GM12878 (cell line): ENCODE measurements at regions not wholly inside any gene's neighbourhood (a gene's known extent, or its start where the extent isn't known, plus 50 kb on each side); places are given as distances from the start of the nearest gene placed in this dataset.

Experiments
- ATAC-seq: fragments of 200-7000 bp; cut with Tn5 transposase; 3 replicates; pipeline ENCODE4 v1.9.1; 2020; ENCODE audit warnings: mild to moderate bottlenecking, moderate library complexity
- BruUV-seq: library from RNA; stranded (reverse); fragments of 400-500 nt; replicated peaks from 2 replicates; lab custom pipeline; 2021; lab: Mats Ljungman, UMichigan
- CTCF ChIA-PET: fragments of 300-600 bp; sonication (Branson Sonifier 250); formaldehyde crosslinking; extraction: SDS; loops from one replicate; lab custom pipeline; 2021; ENCODE audit warnings: inconsistent platforms; lab: Yijun Ruan, JAX
- POLR2A ChIA-PET: fragments of 350-600 bp; formaldehyde crosslinking; extraction: SDS; loops from one replicate; lab custom pipeline; 2021; ENCODE audit warnings: inconsistent platforms; lab: Charles Lee
- RAD21 ChIA-PET: fragments of 300-600 bp; sonication (Branson Sonifier 250); formaldehyde crosslinking; loops from one replicate; lab custom pipeline; 2023; ENCODE audit warnings: antibody characterized with exemption; ENCODE audit not compliant: unreplicated experiment; lab: Charles Lee
- SMC1A ChIA-PET: fragments of 300-600 bp; sonication (Branson Sonifier 250); formaldehyde crosslinking; loops from one replicate; lab custom pipeline; 2023; ENCODE audit not compliant: unreplicated experiment, uncharacterized antibody; lab: Charles Lee
- DNase-seq: peaks from one replicate; pipeline ENCODE4 v3.0.0-alpha.2; 2011; ENCODE audit warnings: low read depth, low spot score
- FAIRE-seq: peaks from 3 replicates; lab custom pipeline; 2011; peaks lifted over from hg19 to GRCh38; lab: Jason Lieb, UNC
- H2AFZ ChIP-seq: 2 replicates; pipeline ENCODE4 v1.6.0; 2011; ENCODE audit warnings: low read depth, low read length, control low read depth; ENCODE audit not compliant: control insufficient read depth
- H3K27ac ChIP-seq: 2 replicates; pipeline ENCODE4 v1.5.1; 2011; ENCODE audit warnings: control low read depth; ENCODE audit not compliant: control insufficient read depth, insufficient read depth
- H3K27me3 ChIP-seq, 2 experiments: replicated peaks in 1 of 2; 2 replicates each; pipeline versions ENCODE4 v1.6.0 to v1.6.1; 2011; ENCODE audit warnings: low read length in 1 of 2; ENCODE audit not compliant: control insufficient read depth in 2 of 2, insufficient read depth in 2 of 2
- H3K36me3 ChIP-seq, 2 experiments: 2 replicates each; pipeline ENCODE4 v1.5.1; 2011; ENCODE audit warnings: low read length in 1 of 2; ENCODE audit not compliant: control insufficient read depth in 2 of 2, insufficient read depth in 2 of 2
- H3K4me1 ChIP-seq: 2 replicates; pipeline ENCODE4 v1.6.1; 2011; ENCODE audit warnings: mild to moderate bottlenecking, low read length, moderate library complexity, mixed read lengths; ENCODE audit not compliant: control insufficient read depth, insufficient read depth
- H3K4me2 ChIP-seq: 2 replicates; pipeline ENCODE4 v1.6.0; 2011; ENCODE audit warnings: control low read depth; ENCODE audit not compliant: control insufficient read depth, insufficient read depth
- H3K4me3 ChIP-seq: fragments of 200-600 bp; sonication (generic); 2 replicates; pipeline ENCODE4 v1.5.1; 2016
- H3K79me2 ChIP-seq: 2 replicates; pipeline ENCODE4 v1.6.0; 2011; ENCODE audit warnings: low read length; ENCODE audit not compliant: control insufficient read depth, insufficient read depth
- H3K9ac ChIP-seq: 2 replicates; pipeline ENCODE4 v1.8.0; 2011; ENCODE audit warnings: low read length, control low read depth, mixed read lengths; ENCODE audit not compliant: control insufficient read depth, insufficient read depth
- H3K9me3 ChIP-seq: replicated peaks from 3 replicates; pipeline ENCODE4 v1.5.1; 2011; ENCODE audit warnings: mild to moderate bottlenecking, low read length; ENCODE audit not compliant: control insufficient read depth, insufficient read depth
- H4K20me1 ChIP-seq: 2 replicates; pipeline ENCODE4 v1.6.0; 2011; ENCODE audit not compliant: control insufficient read depth, insufficient read depth
- ATF2 ChIP-seq: IDR thresholded peaks from 2 replicates; pipeline ENCODE4 v1.6.1; 2012; ENCODE audit warnings: low read length, inconsistent platforms
- CHD4 ChIP-seq: fragments of 200-600 bp; sonication (generic); IDR thresholded peaks from 2 replicates; pipeline ENCODE4 v1.6.1; 2016; ENCODE audit warnings: mild to moderate bottlenecking
- GATAD2B ChIP-seq: fragments of 450-650 bp; conservative IDR thresholded peaks from 2 replicates; pipeline ENCODE4 v1.6.1; 2017; ENCODE audit warnings: low read depth, mild to moderate bottlenecking, moderate library complexity
- NKRF ChIP-seq: fragments of 450-650 bp; conservative IDR thresholded peaks from 2 replicates; pipeline ENCODE4 v1.6.1; 2017; ENCODE audit warnings: mild to moderate bottlenecking, moderate library complexity
- NRF1 ChIP-seq: conservative IDR thresholded peaks from 2 replicates; pipeline ENCODE4 v1.6.1; 2011; ENCODE audit warnings: mild to moderate bottlenecking, low read depth, low read length, improper control_type of control experiment
- SUPT20H ChIP-seq: IDR thresholded peaks from 2 replicates; pipeline ENCODE4 v1.6.1; 2011; ENCODE audit warnings: low read depth, mild to moderate bottlenecking, low read length, moderate library complexity, borderline replicate concordance; ENCODE audit not compliant: control insufficient read depth
- YBX1 ChIP-seq: fragments of 450-650 bp; IDR thresholded peaks from 2 replicates; pipeline ENCODE4 v1.6.1; 2016; ENCODE audit warnings: antibody characterized with exemption
- ZBTB33 ChIP-seq: fragments of 450-650 bp; IDR thresholded peaks from 2 replicates; pipeline ENCODE4 v1.6.1; 2017; ENCODE audit warnings: mild to moderate bottlenecking
- ZNF217 ChIP-seq: fragments of 450-650 bp; IDR thresholded peaks from 2 replicates; pipeline ENCODE4 v1.6.1; 2017; ENCODE audit warnings: antibody characterized with exemption, mild to moderate bottlenecking
- ZNF687 ChIP-seq: fragments of 450-650 bp; IDR thresholded peaks from 2 replicates; pipeline ENCODE4 v1.6.1; 2017; ENCODE audit warnings: mild to moderate bottlenecking, moderate library complexity
- WGBS: methylation state at CpG from one replicate; pipeline ENCODE4 v1.1.6; 2016; ENCODE audit warnings: low lambda C conversion rate; ENCODE audit not compliant: insufficient replicate concordance, insufficient coverage; ENCODE audit errors: missing lambda C conversion rate; 5-methylcytosine and 5-hydroxymethylcytosine counted together
- in situ Hi-C: fragments of 300-500 bp; cut with MboI; formaldehyde crosslinking; loops from 9 replicates; pipeline ENCODE4 v1.14.3; 2018; ENCODE audit warnings: mixed read lengths
- intact Hi-C: fragments of 100-400 bp; cut with micrococcal nuclease; formaldehyde crosslinking; loops from one replicate; pipeline ENCODE4 v1.14.2; 2022; ENCODE audit not compliant: unreplicated experiment

GRCh38 chr7:22669692-22670421, 57.1 kb upstream of the IL6 start:
- ChIA-PET CTCF (interaction anchor here (0.7 to 1.2 kb wide), 3 partner anchors 27 to 1263 kb away, joined by 3 to 4 read pairs (median 3); no protein-coding TSS in a partner anchor), RAD21 (no interaction called here), POLR2A (no interaction called here), SMC1A (no interaction called here)
- no TSS peak for BruUV-seq
- no peak for ATAC-seq
- intact Hi-C loops (no loop called here), in situ Hi-C loops (no loop called here)
- FAIRE-seq: no peak
- WGBS: 44% methylated on average over 5 of the region's 5 CpGs
- no peak for DNase-seq
- no peak overlapping the region for H3K9ac ChIP-seq
- no peaks in the 10 kb centered on the region for H4K20me1 ChIP-seq
- no peaks in the 10 kb centered on the region; a peak in 1 of 4 replicates for H3K27me3 ChIP-seq
- H3K36me3 ChIP-seq: no peaks in the 10 kb centered on the region
- no peak overlapping the region for H2AFZ ChIP-seq
- H3K9me3 ChIP-seq: no peaks in the 10 kb centered on the region
- H3K79me2 ChIP-seq: no peaks in the 10 kb centered on the region
- no peak overlapping the region for H3K27ac ChIP-seq
- H3K4me1 ChIP-seq: peaks cover 11% of the 10 kb centered on the region
- H3K4me3 ChIP-seq: no peak overlapping the region
- H3K4me2 ChIP-seq: no peak overlapping the region
- no peak for TF ChIP-seq GATAD2B
- no peak for TF ChIP-seq SUPT20H
- no peak for TF ChIP-seq NRF1
- TF ChIP-seq YBX1: no peak
- TF ChIP-seq NKRF: no peak
- no peak for TF ChIP-seq ZNF217
- TF ChIP-seq ATF2: no peak
- no peak for TF ChIP-seq CHD4
- TF ChIP-seq ZBTB33: no peak
- no peak for TF ChIP-seq ZNF687
